Neural cell (in vitro differentiated cells): ENCODE measurements at regions not wholly inside any gene's neighbourhood (a gene's known extent, or its start where the extent isn't known, plus 50 kb on each side); places are given as distances from the start of the nearest gene placed in this dataset.

ENCODE experiments used
- H2AFZ ChIP-seq: fragments of 200-600, 300-800 bp; sonication (generic), shearing (Covaris generic); 2 replicates; pipeline ENCODE4 v1.6.0; 2014; ENCODE audit warnings: low read depth, mild to moderate bottlenecking, antibody characterized with exemption, low read length, moderate library complexity
- H3F3A ChIP-seq: fragments of 200-600 bp; shearing (Covaris generic); 2 replicates; pipeline ENCODE4 v1.6.1; 2016; ENCODE audit warnings: mild to moderate bottlenecking, moderate library complexity, mixed read lengths, antibody characterized with exemption, low read length; ENCODE audit not compliant: insufficient read depth, poor library complexity, severe bottlenecking
- H3K27ac ChIP-seq: fragments of 200-600, 300-800 bp; sonication (generic), shearing (Covaris generic); 2 replicates; pipeline ENCODE4 v1.5.1; 2014; ENCODE audit warnings: mild to moderate bottlenecking, low read length, moderate library complexity
- H3K27me3 ChIP-seq: fragments of 300-800, 200-600 bp; sonication (generic), shearing (Covaris generic); 2 replicates; pipeline ENCODE4 v1.6.0; 2014; ENCODE audit warnings: mild to moderate bottlenecking, low read depth, low read length, moderate library complexity; ENCODE audit not compliant: insufficient read depth
- H3K36me3 ChIP-seq: fragments of 300-800, 200-600 bp; sonication (generic), shearing (Covaris generic); 2 replicates; pipeline ENCODE4 v1.5.1; 2014; ENCODE audit warnings: mild to moderate bottlenecking, antibody characterized with exemption, low read length, moderate library complexity; ENCODE audit not compliant: insufficient read depth
- H3K4me2 ChIP-seq: fragments of 300-800, 200-600 bp; sonication (generic), shearing (Covaris generic); 2 replicates; pipeline ENCODE4 v1.6.0; 2014; ENCODE audit warnings: mild to moderate bottlenecking, low read length
- H3K4me3 ChIP-seq: fragments of 300-800, 200-600 bp; sonication (generic), shearing (Covaris generic); 2 replicates; pipeline ENCODE4 v1.5.1; 2014; ENCODE audit warnings: mild to moderate bottlenecking, low read length, moderate library complexity
- H3K79me2 ChIP-seq: fragments of 200-600 bp; shearing (Covaris generic); replicated peaks from 2 replicates; pipeline ENCODE4 v1.6.0; 2014; ENCODE audit warnings: mild to moderate bottlenecking, low read length, moderate library complexity; ENCODE audit not compliant: insufficient read depth
- H3K9ac ChIP-seq: fragments of 300-800, 200-600 bp; sonication (generic), shearing (Covaris generic); 2 replicates; pipeline ENCODE4 v1.6.1; 2016; ENCODE audit warnings: mild to moderate bottlenecking, low read length, mixed read lengths
- H3K9me2 ChIP-seq: fragments of 200-600 bp; shearing (Covaris generic); 2 replicates; pipeline ENCODE4 v1.6.1; 2016; ENCODE audit warnings: mild to moderate bottlenecking, low read length, mixed read lengths; ENCODE audit not compliant: insufficient read depth
- H3K9me3 ChIP-seq: fragments of 200-600, 300-800 bp; sonication (generic), shearing (Covaris generic); 2 replicates; pipeline ENCODE4 v1.6.1; 2016; ENCODE audit warnings: mild to moderate bottlenecking, mixed run types, low read length, moderate library complexity, mixed read lengths
- H4K20me1 ChIP-seq: fragments of 200-600 bp; shearing (Covaris generic); 2 replicates; pipeline ENCODE4 v1.6.1; 2016; ENCODE audit warnings: mild to moderate bottlenecking, mixed run types; ENCODE audit not compliant: insufficient read depth
- EP300 ChIP-seq: fragments of 450-650 bp; conservative IDR thresholded peaks from 2 replicates; pipeline ENCODE4 v1.6.1; 2014; ENCODE audit warnings: antibody characterized with exemption, mild to moderate bottlenecking, moderate library complexity; ENCODE audit not compliant: poor library complexity, severe bottlenecking
- EZH2 ChIP-seq: fragments of 200-600, 300-800 bp; shearing (Covaris generic), sonication (generic); IDR thresholded peaks from 2 replicates; pipeline ENCODE4 v1.6.1; 2014; ENCODE audit warnings: antibody characterized with exemption, low read length, borderline replicate concordance, mild to moderate bottlenecking; ENCODE audit not compliant: insufficient read depth, poor library complexity, severe bottlenecking
- MXI1 ChIP-seq: fragments of 450-650 bp; conservative IDR thresholded peaks from 2 replicates; pipeline ENCODE4 v1.6.1; 2014; ENCODE audit warnings: antibody characterized with exemption, mild to moderate bottlenecking; ENCODE audit not compliant: poor library complexity, severe bottlenecking
- POLR2AphosphoS5 ChIP-seq: IDR thresholded peaks from 2 replicates; pipeline ENCODE4 v1.6.1; 2012
- RAD21 ChIP-seq: fragments of 450-650 bp; conservative IDR thresholded peaks from 2 replicates; pipeline ENCODE4 v1.6.1; 2014; ENCODE audit warnings: antibody characterized with exemption, mild to moderate bottlenecking, moderate library complexity
- SMC3 ChIP-seq: fragments of 450-650 bp; conservative IDR thresholded peaks from 2 replicates; pipeline ENCODE4 v1.6.1; 2014; ENCODE audit warnings: antibody characterized with exemption, mild to moderate bottlenecking, moderate library complexity; ENCODE audit not compliant: poor library complexity
- TAF1 ChIP-seq: IDR thresholded peaks from 2 replicates; pipeline ENCODE4 v1.6.1; 2012; ENCODE audit warnings: low read depth
- TF ChIP-seq, protein P1 (sequence below): IDR thresholded peaks from 2 replicates; pipeline ENCODE4 v1.6.1; 2012; ENCODE audit warnings: borderline replicate concordance
- TF ChIP-seq, protein P2 (sequence below): fragments of 450-650 bp; IDR thresholded peaks from 2 replicates; pipeline ENCODE4 v1.5.1; 2014; ENCODE audit warnings: antibody characterized with exemption, mild to moderate bottlenecking, moderate library complexity; ENCODE audit not compliant: poor library complexity, severe bottlenecking

DNA sequence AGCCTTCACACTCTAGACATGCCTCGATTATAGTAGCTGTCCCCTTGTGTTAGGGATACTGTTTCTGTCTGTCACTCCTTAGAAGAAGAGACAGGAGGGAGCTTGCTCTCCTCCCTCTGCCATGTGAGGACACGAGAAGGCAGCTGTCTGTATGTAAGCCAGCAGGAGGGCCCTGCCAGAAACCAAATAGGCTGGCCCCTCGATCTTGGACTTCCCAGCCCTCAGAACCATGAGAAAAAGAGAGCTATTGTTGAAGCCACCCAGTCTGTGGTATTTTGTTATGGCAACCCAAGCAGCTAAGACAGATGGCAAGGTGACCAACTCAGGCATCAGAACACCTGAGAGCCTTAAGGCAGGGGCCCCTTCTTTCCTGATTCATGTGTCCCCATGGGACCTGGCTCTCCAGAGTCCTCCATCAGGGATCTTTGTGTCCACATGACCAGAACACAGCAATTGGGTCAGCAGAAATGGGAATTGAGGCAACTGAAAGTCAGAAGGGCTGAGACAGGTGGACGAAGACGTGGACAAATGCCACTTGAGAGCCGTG, 65.6 kb upstream of the NPAS1 start:
- no peaks in the 10 kb centered on the region for H4K20me1 ChIP-seq
- H3K4me3 ChIP-seq, result no peak overlapping the region
- no peak overlapping the region for H2AFZ ChIP-seq
- H3K4me2 ChIP-seq, result no peak overlapping the region
- H3F3A ChIP-seq, result no peaks in the 10 kb centered on the region
- H3K36me3 ChIP-seq, result no peaks in the 10 kb centered on the region
- TF ChIP-seq MXI1 (no peak), TAF1 (no peak), EZH2 (no peak), POLR2AphosphoS5 (no peak), SMC3 (no peak), RAD21 (no peak), EP300 (no peak)
- TF ChIP-seq, protein P1, sequence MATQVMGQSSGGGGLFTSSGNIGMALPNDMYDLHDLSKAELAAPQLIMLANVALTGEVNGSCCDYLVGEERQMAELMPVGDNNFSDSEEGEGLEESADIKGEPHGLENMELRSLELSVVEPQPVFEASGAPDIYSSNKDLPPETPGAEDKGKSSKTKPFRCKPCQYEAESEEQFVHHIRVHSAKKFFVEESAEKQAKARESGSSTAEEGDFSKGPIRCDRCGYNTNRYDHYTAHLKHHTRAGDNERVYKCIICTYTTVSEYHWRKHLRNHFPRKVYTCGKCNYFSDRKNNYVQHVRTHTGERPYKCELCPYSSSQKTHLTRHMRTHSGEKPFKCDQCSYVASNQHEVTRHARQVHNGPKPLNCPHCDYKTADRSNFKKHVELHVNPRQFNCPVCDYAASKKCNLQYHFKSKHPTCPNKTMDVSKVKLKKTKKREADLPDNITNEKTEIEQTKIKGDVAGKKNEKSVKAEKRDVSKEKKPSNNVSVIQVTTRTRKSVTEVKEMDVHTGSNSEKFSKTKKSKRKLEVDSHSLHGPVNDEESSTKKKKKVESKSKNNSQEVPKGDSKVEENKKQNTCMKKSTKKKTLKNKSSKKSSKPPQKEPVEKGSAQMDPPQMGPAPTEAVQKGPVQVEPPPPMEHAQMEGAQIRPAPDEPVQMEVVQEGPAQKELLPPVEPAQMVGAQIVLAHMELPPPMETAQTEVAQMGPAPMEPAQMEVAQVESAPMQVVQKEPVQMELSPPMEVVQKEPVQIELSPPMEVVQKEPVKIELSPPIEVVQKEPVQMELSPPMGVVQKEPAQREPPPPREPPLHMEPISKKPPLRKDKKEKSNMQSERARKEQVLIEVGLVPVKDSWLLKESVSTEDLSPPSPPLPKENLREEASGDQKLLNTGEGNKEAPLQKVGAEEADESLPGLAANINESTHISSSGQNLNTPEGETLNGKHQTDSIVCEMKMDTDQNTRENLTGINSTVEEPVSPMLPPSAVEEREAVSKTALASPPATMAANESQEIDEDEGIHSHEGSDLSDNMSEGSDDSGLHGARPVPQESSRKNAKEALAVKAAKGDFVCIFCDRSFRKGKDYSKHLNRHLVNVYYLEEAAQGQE, result no peak
- TF ChIP-seq, protein P2, sequence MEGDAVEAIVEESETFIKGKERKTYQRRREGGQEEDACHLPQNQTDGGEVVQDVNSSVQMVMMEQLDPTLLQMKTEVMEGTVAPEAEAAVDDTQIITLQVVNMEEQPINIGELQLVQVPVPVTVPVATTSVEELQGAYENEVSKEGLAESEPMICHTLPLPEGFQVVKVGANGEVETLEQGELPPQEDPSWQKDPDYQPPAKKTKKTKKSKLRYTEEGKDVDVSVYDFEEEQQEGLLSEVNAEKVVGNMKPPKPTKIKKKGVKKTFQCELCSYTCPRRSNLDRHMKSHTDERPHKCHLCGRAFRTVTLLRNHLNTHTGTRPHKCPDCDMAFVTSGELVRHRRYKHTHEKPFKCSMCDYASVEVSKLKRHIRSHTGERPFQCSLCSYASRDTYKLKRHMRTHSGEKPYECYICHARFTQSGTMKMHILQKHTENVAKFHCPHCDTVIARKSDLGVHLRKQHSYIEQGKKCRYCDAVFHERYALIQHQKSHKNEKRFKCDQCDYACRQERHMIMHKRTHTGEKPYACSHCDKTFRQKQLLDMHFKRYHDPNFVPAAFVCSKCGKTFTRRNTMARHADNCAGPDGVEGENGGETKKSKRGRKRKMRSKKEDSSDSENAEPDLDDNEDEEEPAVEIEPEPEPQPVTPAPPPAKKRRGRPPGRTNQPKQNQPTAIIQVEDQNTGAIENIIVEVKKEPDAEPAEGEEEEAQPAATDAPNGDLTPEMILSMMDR, result no peak
- no peak overlapping the region for H3K9ac ChIP-seq
- H3K79me2 ChIP-seq, result peaks cover 31% of the 10 kb centered on the region
- no peak overlapping the region for H3K27ac ChIP-seq
- H3K27me3 ChIP-seq, result no peaks in the 10 kb centered on the region
- H3K9me2 ChIP-seq, result no peaks in the 10 kb centered on the region
- H3K9me3 ChIP-seq, result no peaks in the 10 kb centered on the region

DNA sequence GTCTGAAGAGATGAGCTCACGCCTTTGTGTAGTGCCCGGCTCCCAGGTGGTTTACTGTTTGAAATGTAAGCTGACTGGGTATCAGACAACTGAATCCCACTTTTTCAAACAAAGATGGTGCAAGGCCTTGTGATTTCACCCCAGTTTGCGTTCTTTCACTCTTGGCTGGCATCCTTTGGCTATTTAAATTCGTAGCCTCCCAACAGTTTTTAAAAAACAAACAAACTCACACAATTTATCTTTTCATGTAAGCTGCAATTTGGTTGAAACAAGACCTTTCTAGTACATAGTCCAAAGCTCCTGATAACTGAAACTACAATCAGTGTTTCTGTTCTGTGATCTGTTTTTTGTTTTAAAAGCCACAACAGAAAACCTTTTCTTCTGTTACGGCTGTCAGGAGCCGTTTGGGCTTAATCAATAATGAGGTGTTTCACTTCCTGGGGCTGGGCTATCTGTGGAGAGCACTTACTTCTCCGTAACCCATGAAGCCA, 65.1 kb upstream of the NPAS1 start:
- Histone ChIP-seq H3K4me2 (no peak overlapping the region), H3K79me2 (peaks cover 29% of the 10 kb centered on the region), H4K20me1 (no peaks in the 10 kb centered on the region), H2AFZ (no peak overlapping the region), H3F3A (no peaks in the 10 kb centered on the region), H3K9me2 (no peaks in the 10 kb centered on the region), H3K4me3 (no peak overlapping the region), H3K9ac (no peak overlapping the region), H3K27me3 (no peaks in the 10 kb centered on the region), H3K27ac (no peak overlapping the region), H3K36me3 (no peaks in the 10 kb centered on the region), H3K9me3 (no peaks in the 10 kb centered on the region)
- no peak for TF ChIP-seq POLR2AphosphoS5
- no peak for TF ChIP-seq RAD21
- TF ChIP-seq EZH2, result no peak
- TF ChIP-seq EP300, result no peak
